SK-MEL-5 (cell line): ENCODE measurements at regions not wholly inside any gene's neighbourhood (a gene's known extent, or its start where the extent isn't known, plus 50 kb on each side); places are given as distances from the start of the nearest gene placed in this dataset.

Experiments
- DNase-seq: peaks from one replicate; pipeline ENCODE4 v3.0.0-alpha.2; 2016; ENCODE audit warnings: low read depth, low spot score
- in situ Hi-C: cut with HindIII; loops from 2 replicates; pipeline ENCODE4 v1.10.0; 2016; ENCODE audit warnings: low sequenced_read_pairs, high pct_unique_total_duplicates, low pct_unique_long_range_greater_than_20kb

DNA sequence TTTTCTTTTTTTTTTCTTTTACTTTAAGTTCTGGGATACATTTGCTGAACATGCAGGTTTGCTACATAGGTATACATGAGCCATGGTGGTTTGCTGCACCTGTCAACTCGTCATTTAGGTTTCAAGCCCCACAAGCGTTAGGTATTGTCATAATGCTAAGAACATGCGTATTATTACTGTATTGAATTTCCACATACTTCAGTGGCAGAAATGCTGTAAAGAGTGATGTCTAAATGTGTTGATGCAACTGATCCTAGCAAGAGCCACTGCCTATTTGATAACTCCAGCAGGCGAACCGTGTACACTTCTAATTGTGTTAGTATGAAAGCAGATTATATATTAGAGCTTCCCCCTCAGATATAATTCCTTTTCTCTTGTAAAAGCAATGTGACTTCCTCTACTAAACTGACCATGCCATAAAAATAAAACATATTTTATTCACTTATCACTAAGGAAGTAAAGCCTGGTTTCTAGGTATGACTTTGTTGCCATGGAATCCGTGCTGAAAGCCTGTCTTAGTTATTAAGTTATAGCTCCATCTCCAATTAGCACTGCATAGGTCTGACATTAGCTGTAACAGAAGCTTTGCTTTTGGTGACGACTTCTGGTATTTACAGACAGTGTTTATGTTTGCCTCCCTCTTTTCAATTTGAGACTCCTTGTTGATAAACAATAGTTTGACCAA is 280.0 kb downstream of the GALR1 start:
- in situ Hi-C loops, result no loop called here
- no peak for DNase-seq

- in situ Hi-C loops, result no loop called here
- DNase-seq, result no peak
Measured at GRCh38 chr18:77530732-77531131, 281.1 kb downstream of the GALR1 start.

DNA sequence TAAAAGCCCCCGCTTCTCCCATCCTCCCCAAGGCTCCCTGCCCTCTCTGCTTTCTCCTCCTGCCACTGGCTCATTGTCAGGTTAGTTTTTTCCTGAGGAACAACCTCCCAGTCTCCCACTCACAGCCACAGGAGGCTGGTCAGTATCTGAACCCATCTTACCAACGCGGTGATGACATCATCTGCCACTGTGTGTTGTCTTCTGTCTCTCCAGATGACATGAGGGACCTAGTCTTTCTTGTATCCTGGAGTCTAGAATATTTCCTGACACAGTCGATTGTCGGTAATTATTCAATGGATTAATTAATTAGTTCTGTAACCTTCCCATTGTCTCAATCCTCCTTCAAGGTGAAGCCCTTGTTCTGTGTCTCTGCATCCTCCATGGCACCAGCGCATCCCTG is 290.2 kb downstream of the GALR1 start:
- in situ Hi-C loops, result no loop called here
- DNase-seq, result no peak

- in situ Hi-C loops, result no loop called here
- DNase-seq, result no peak
Measured at GRCh38 chr18:77544792-77545191, 295.1 kb downstream of the GALR1 start.

GRCh38 chr18:77547757-77548156 is 298.1 kb downstream of the GALR1 start:
- DNase-seq, result no peak
- in situ Hi-C loops, result no loop called here

GRCh38 chr18:77548790-77549420 is 299.3 kb downstream of the GALR1 start:
- no peak for DNase-seq
- in situ Hi-C loops, result no loop called here

GRCh38 chr18:77550625-77551024 is 301.0 kb downstream of the GALR1 start:
- DNase-seq, result no peak
- in situ Hi-C loops, result no loop called here

DNA sequence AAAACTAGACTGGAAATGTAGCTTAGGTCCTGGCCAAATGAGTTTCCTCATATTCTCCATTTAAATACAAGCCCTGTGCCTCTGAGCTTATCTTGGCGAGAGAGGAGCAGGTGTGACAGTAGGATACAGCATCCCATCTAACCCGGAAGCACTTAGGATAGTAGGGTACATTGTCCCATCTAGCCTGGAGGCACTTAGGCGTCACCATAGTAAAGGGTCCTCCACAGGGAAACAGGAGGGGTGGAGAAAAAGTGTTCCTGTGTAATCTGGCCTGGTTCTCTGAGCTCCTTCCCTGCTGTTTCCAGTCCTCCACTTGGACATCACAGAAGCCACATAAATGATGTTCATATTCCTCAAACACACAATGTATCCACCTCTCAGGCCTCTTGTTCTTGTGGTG is 301.4 kb downstream of the GALR1 start:
- in situ Hi-C loops, result no loop called here
- DNase-seq, result no peak

DNA sequence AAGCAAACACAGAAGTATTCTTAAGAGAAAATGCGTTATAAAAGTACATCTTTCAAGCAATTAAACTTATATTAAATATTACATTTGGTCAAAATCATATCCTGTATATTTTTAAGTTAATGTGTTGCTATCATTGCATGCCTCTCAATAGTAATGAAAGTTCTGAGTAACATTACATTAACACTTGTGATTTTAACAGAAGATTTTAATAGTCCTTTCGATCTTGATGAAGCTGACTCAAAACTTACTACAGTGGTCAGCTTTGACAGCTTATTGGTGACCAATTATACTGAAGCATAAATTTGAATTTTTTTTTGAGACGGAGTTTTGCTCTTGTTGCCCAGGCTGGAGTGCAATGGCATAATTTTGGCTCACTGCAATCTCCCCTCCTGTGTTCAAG is 303.3 kb downstream of the GALR1 start:
- in situ Hi-C loops, result no loop called here
- DNase-seq, result no peak

GRCh38 chr18:77554061-77554460 is 304.4 kb downstream of the GALR1 start:
- in situ Hi-C loops, result no loop called here
- no peak for DNase-seq

DNA sequence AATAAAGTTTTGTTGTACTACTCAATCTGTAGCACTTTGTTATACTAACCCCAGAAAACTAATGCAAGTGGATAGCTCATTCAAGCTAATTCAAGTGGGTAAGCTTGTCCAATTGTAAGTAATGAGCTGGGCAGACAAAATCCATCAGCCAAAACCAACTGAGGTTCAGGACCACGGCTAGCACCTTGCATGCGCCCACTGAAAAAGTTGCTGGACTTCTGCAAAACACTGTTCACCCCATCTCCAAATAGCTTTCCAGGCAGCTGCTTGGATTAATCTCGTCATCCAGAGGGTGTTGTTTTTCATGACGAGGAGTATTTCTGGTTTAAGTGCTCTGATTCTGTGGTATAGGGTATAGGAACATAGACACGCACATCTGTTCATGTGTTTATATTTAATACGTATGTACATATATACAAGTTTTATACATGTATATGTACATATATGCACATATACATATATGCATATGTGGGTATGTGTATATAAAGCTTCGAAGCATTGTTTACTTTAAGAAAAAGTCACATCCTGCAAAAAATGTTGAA is 307.5 kb downstream of the GALR1 start:
- DNase-seq, result no peak
- in situ Hi-C loops, result no loop called here

DNA sequence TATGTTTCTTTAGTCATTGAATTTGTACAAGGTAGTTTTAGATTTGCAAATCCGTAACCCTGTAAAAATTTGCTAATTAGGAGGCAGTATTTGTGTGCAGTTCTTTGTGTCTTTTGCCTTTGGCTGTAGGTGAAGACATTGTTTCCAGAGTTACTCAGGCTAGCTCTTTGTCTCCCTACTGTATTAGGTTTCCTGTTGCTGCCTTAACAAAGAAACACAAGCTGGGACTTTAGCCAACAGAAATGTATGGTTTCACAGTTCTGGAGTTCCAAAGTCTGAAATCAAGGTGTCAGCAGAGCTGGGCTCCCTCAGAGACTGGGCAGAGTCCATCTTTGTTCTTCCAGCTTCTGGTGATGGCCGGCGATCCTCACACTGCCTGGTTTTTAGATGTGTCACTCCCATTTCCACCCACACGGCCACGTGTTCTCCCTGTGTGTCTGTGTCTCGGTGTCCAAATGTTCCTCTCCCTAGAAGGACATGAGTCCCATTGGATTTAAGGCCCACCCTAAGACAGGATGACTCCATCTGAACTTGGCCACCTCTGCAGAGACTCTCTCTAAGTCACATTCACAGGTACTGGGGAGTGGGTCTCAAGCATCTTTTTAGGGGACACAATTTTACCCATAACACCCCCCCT is 309.7 kb downstream of the GALR1 start:
- in situ Hi-C loops, result no loop called here
- DNase-seq, result no peak

GRCh38 chr18:77560341-77560992 is 310.8 kb downstream of the GALR1 start:
- no peak for DNase-seq
- in situ Hi-C loops, result no loop called here

DNA sequence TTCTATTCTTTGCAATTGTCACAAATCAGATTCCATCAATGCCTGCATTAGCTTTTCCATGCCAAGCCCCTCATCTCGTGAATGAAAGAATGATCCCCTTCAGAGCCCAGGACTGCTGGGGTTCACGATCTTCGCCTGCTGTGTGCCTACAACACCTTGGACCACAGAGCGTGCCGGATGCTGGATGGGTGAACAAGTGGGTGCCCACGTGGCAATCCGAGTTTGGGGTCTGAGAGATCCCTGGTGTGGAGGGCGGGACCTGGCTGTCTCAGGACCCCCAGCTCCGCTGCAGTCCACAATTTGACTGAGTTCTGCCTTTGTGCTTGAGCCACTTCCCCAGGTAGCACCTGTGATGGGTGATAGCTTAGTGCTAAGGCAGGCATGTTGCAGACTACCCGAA is 317.0 kb downstream of the GALR1 start:
- in situ Hi-C loops, result no loop called here
- no peak for DNase-seq

DNA sequence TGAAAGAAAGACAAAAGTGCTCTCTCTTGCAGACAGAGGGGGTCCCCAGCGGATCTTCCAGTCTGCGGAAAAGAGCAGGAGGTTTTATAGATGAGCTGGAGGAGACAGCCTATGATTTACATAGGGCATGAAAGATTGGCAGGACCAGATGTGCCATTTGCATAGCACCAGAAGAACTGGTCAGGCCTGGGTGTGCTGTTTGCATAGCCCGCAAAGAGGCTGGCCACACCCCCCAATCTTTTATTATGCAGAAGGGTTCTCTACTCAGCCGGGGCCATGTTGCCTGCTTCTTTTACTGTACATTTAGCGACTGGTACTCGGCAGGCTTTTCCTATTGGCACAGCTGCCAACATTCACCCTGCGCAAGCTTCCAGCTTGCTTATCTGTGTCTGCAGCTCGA is 317.6 kb downstream of the GALR1 start:
- in situ Hi-C loops, result no loop called here
- no peak for DNase-seq

DNA sequence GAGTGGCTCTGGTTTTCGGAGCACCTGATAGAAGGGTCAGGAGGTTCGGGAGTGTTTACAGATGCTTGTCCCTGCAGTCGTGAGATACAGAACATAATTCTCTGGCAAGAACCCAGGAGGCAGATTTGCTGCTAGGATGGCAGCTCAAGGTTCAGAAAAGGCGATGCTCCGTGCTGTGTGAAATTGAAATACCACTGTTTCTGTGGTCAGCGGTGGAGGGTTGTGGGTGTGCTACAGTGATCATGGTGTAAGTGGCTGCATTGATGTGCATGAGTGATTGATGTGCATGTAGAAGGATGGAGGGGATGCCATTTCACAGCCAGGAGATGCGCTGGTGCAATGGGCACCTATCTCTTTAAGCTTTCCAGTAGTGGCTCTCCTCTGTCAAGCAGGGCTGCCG is 322.1 kb downstream of the GALR1 start:
- DNase-seq, result no peak
- in situ Hi-C loops, result no loop called here

GRCh38 chr18:77572537-77572936 is 322.9 kb downstream of the GALR1 start:
- no peak for DNase-seq
- in situ Hi-C loops, result no loop called here

DNA sequence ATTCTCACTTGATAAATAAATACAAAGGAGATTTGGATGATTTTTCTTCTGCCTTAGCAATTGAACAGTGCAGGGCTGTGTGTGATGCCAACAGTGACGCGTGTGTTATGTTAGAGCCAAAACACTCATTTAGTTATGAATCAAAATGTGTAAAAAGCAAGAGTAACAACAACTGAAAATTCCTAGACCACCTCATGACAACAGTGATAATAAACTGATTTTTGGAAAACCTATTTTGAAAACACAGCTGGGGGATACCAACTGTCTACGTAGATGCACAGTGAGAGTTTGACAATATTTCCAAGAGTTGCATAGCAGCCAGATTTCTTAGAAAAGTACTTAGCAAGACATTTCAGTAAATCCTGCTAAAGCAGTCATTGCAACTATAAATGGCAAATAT is 323.9 kb downstream of the GALR1 start:
- in situ Hi-C loops, result no loop called here
- no peak for DNase-seq
